HuH-7.5 (cell line): ENCODE measurements at regions not wholly inside any gene's neighbourhood (a gene's known extent, or its start where the extent isn't known, plus 50 kb on each side); places are given as distances from the start of the nearest gene placed in this dataset.

ENCODE experiments used
- DNase-seq: peaks from one replicate; pipeline ENCODE4 v3.0.0; 2011; ENCODE audit warnings: low spot score

DNA sequence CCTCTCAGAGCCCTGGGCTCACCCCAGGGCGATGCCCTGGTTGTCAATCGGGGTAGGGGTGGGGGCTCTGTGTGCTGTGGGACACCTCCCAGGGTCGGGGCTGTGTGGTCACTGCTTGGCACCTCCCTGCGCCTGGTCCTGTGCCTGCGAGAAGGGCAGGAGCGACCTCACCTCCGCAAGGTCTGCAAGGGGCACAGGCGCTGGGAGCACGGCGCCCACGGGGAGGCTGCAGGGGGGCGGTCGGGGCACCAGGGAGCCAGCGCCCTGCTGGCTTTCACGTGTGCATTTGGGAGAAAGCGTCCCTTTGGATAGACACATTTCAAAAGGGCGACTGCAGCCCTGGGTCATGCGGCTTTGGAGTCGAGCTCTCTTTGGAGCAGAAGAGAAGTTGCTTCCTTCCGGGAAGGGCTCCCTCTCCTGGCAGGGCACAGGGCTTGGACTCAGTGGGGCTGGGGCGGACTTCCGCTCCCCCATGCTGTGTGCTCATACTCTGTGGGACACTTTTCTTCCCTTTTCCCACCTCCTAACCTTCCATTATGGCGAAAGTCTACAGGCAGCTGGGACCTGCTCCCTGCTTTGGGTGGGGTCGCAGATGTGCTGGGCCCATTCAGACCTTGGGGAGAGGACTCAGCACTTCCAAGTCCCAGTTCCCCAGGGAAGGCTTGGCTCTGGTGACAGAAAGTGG lies 52.9 kb upstream of the SLC28A3 start:
- no peak for DNase-seq

DNA sequence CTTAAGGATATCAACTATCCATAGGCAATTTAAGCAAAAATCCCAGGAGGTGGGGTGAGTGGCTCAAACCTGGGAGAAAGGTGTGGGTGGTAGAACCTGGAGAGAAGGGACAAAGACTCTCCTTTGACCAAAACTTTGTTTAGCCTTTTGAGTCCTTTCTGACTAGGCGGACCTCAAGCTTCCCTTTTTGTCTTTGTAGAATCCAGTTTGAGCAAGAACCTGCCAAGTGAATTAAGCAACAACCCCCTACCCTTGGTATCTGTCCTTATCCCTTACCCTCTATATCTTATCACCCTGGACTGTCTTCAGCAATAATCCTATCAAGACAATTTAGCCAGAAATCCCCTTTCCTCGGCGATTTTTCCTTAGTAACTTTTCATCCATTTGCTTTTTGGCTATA lies 53.5 kb upstream of the SLC28A3 start:
- DNase-seq: no peak

DNA sequence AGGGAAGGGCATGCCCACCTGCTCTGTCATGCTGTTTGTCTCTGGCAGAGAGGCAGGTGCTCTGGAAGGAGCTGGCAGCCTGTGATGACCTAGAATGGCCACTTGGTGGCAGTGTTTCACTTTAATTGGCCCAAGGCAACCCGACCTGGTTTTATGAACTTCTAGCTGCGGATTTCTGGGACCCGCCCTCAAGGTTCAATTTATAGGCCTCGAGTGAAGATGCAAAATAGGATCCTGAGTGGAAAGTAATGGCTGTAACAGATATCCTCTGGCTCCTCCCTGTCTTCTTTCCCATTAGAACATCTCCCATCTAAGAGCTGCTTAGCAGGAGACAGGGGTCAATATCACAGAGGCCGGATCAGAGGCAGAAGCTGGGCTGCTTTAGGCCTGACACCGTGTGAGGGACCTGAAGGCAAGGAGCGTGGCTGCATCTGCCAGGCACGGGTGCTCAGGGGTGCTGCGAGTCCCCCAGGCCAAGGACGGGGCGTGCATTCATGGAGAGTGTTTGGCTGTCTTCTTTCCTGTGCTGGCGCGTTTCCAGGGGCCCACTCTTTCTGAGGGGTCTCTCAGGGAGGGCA lies 56.7 kb upstream of the SLC28A3 start:
- peak; percentile 61 for DNase-seq

DNA sequence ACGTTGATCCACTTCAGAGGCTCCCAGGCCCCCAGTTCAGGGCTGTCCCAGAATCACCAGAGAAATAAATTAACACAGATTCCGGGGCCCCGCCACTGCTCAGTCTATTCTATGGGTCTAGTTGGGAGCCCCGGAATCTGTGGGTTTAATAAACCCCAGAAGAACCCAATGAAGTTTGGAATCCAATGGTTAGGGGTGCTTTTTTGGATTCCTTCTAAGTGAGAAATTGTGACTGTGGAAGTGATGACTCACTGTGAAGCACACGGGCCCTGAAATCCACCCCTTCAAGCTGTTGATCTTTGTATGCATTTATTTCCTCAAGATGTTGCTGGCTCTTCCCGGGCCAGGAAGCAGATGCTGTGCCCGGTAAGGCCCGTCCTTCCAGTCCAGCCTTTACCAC lies 57.3 kb upstream of the SLC28A3 start:
- no peak for DNase-seq

DNA sequence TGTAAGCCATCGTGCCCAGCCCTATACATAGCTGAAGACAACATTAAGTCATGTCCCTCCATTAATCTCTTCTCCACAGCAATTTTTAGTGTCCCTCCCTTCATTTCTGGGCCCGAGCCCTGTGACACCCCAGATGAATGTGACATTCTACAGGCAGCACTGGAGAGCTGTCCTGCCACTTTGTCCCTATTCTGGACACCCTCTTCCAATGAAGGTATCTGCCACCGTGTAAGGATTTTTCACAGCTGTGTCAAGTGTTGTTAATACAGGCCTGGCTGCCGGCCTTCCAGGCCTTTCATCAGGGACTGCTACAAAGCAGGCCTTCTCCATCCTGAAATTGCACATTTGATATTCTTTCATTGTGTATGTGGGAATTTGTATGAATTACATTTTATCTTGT lies 62.0 kb upstream of the SLC28A3 start:
- DNase-seq: no peak

DNA sequence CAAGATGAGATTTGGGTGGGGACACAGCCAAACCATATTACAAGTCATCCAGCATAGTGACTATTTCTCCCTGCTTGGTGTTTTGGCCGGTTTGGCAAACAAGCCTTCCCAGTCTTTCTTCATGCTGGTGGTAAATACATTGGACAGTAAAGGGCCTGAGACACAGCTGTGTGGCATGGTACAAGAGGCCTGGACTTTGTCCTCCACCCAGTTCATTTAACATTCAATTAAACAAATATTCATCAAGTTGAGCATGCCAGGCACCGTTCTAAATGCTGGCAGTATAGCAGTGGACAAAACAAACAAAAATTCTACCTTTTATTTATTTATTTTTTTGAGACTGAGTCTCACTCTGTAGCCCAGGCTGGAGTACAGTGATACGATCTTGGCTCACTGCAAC lies 62.7 kb upstream of the SLC28A3 start:
- DNase-seq: no peak

DNA sequence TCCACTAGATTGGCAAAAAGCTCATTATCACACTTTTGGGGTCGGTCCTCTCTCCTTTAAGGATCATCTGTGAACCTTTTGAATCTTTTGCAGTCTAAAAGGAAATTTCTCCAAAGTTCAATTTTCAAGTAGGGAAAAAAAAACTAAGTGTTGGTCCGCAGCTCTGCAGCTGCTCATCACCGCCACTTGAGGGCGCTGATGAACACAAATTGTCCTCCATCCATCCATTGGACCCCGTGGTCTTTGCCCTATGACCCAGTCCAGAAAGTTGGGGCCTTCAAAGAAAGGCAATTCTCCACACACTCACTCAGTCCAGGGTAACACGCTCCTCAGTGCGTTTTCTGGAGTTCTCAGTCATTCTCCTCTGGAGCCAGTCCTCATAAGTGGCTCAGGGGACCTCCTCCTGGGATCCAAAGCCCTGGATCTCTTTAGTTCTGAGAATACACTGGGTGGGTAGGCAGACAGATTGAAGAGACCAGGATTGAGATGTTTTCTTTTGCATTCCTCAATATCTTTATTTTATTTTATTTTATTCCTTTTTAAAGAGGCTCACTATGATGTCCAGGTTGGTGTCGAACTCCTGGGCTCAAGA lies 63.6 kb upstream of the SLC28A3 start:
- DNase-seq: no peak

DNA sequence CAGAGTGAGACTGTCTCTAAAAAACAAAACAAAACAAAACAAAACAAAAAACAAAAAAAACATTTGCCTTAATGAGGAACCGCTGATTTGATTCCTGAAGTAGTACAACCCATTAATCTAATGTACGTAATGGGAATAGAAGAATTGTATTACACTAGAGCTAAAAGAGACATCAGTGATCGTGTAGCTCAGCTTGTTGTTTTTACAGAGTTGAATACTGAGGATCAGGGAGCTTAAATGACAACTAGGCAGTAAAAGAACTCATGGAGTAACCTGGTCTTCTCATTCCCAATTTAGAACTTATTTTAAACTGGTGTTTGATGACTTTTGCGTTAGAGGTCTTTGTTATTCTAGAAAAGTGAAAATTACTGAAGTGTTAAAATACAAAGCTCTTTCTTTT lies 65.1 kb upstream of the SLC28A3 start:
- no peak for DNase-seq

DNA sequence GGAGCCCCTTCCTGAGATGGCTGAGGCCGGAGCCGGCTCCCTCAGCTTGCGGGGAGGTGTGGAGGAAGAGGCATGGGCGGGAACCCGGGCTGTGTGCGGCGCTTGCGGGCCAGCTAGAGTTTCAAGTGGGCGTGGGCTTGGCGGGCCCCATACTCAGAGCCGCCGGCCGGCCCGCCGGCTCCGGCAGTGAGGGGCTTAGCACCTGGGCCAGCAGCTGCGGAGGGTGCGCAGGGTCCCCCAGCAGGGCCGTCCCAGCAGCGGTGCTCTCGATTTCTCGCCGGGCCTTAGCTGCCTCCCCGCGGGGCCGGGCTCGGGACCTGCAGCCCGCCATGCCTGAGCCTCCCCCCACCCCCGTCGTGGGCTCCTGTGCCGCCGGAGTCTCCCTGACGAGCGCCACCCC lies 67.9 kb upstream of the SLC28A3 start:
- DNase-seq: no peak

DNA sequence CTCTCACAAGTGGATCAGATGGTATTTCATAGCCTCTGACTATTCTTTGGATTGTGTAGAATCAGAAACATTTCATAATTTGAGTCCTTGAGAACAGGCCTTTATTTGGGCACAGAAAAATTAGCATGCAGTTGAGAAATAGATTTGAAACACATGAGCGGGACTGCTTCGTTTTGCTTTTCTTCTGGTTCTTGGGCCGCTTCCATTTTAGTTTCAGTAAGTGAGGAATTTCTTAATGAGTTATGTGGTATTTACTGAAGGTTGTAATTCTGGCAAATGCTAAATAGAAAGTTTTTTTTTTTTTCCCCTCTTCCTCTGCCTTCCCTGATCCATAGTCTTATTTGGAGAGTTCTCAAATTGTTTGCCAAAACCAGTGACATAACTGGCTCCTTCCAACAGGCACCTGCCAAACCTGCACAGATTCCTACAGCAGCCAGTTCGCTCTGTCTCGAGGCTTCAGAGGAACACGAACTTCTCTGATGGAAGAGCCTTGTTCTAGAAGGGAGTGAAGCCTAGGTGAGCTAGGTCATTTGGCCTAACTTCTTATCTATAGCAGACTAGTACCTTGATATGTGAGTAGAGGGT lies 71.2 kb upstream of the SLC28A3 start:
- no peak for DNase-seq

DNA sequence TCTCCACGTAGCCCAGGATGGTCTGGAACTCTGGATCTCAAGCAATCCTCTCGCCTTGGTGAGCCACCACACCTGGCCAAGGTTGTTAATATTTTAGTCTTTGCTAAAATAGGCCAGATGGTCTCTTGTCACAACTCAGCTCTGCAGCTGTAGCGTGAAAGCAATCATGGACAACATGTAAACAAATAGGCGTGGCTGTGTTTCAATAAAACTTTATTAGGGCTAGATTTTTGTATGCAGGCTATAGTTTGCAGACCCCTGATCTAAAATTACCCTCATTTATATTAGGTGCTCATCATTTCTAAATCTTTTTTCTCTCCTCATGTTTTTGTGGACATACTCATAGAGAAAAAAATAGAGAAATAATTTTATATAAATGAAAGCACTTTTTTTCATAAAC lies 72.1 kb upstream of the SLC28A3 start:
- DNase-seq: no peak

DNA sequence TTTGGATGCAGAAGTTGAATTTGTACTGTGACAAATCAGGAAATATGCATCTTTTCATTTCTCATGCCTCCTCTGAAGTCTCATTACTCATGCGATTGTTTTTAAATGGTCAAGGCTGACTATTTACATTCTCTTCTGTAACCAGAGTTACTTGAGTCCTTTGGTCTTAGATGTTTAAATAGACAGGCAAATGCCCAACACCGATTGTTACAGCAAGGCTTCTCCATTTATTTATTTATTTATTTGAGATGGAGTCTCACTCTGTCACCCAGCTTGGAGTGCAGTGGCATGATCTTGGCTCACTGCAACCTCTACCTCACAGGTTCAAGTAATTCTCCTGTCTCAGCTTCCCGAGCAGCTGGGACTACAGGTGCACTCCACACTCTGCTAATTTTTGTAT lies 72.7 kb upstream of the SLC28A3 start:
- DNase-seq: no peak

DNA sequence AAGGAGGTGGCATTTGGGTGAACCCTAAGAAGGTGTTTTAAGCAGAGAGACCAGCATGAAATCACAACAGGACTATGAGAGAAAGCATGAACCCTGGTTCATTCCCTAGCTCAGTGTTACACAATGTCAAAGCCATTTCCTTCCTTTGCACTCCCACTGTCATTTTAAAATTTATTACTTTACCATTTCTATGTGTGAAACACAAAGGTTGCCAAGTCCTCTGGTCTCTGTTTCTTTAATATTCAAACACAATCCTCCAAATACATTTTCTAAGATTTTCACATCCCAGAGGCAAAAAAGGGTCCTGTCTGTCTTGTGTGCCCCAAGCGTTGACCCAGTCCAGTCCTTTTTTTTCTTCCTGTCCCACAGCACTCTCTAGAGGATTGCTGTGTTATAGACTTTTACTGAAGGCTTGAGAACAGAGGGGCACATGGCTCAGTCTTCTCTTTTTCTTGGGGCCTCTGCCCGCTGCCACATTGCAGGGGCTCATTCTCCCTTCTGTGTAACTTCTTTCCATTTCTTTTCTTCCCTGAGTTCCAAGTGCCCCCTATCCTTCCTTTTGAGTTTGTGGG lies 78.6 kb upstream of the SLC28A3 start:
- DNase-seq: no peak

DNA sequence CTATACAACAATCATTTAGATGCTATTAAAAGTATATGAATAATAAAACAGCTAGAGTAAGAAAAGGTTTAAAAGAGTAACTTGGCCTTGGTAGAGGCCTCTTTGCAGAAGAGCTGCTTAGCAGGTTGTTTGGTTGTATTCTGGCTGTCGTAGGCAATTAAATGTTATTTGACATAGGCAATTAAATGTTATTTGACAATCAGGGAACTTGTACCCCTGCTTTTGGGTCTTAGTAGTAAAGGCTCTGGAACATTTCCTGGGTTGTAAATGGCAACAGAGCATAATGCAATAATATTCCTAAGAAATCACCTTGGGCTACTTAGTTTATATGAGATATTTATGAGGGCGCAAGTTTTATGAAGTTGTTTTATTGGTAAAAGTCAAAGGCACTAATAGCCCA lies 84.4 kb upstream of the SLC28A3 start:
- no peak for DNase-seq

DNA sequence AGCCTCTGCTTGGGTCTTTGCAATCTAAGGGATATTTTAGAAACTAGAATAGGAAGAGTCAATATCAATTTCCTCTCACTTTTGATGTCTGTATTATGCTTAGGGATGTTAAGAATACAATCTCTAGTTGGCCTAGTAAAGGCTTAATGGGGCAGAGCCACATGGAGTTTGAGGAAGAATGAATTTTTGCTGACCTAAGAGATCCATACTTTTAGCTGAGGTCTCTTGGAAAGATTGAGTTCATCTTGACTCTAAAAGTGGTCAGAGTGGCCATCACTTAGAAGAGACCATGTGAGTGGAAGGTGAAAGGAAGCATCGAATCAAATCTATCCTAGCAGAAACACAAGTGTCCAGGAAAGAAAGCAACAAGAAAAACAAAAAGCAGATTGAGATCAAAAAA lies 92.2 kb upstream of the SLC28A3 start:
- DNase-seq: no peak

DNA sequence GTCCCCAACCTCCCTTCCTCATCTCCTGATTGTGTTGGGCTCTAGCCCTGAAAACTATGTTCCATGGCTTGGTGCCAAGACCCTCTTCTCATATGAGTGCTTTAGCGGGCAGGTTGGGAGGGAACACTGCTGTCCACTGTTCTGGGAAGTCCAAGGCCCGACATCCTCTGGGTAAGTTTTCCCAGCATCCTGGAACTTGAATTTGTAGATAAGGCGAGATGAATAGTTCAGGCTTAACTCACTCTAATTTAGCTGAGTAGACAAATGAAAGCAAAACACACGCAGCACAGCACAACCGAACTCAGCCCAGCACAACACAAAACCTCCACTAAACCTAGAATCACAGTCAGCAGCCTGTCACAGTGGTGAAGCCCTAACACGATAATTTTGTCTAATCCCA lies 95.3 kb upstream of the SLC28A3 start:
- no peak for DNase-seq

DNA sequence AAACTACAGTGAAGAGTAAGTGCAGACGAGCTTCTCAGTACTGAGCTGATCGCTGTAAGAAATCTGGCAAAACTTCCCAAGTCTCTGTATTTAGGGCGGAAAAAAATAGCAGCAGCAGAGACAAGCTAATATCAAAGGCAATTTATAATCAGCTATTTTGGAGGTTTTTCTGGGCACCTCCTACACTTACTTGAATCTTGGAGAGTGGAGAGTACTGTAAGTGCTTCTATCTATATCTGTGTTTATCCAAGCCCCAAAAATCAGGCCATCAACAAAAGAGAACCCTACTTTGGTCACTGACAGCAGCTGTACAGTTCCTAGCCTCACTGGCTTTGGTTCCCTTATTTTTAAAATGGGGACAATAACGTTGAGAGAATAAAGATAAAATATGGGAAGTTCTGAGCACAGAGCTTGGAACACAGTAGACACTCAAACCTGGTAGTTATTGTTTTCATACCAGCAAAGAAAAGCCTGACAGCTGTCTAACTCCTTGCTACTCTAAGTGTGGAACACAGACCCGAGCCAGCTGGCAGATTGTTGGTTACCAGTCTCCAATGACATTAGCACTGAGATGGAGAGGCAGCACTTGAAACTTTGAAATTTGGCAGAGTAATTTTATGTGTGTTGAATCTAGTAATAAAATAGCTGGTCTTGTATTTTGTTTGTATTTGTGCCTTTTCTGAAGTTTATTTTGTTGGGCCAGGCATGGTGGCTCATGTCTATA lies 96.0 kb upstream of the SLC28A3 start:
- no peak for DNase-seq

DNA sequence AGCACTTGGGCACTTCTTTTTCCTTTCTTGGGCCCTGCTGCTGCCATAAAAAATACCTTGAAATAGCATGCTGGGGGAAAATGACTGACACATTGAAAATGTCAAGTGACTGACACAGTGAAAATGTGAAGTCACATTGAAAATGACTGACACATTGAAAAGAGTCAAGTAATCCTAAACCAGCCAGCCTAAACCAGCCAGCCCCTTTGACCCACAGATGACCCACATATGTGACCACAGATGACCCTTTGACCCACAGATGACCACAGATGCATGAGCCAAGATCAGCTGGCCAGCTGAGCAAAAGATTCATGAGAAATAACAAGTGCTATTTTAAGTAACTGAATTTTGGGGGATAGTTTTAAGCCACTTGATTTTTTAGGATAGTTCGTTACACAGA lies 97.8 kb upstream of the SLC28A3 start:
- DNase-seq: no peak

DNA sequence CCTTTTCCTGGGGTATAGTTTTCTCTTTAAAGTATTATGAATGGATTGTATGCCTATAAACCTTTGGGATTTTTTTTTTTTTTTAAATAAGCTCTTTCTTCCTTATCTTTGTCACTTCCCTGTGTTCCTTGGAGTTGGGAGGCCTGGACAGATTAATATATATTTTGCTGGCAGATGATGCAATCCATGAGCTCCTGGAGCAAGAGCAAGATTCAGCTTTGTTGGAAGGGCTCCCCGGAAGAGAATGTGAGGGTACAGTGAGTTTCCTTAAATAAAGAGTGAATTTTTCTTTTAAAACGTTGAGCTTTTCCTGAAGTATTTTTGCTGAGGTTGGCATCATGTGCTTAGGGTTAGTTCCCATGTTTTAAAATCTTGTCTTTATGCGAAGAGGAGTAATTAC lies 98.7 kb upstream of the SLC28A3 start:
- DNase-seq: no peak

DNA sequence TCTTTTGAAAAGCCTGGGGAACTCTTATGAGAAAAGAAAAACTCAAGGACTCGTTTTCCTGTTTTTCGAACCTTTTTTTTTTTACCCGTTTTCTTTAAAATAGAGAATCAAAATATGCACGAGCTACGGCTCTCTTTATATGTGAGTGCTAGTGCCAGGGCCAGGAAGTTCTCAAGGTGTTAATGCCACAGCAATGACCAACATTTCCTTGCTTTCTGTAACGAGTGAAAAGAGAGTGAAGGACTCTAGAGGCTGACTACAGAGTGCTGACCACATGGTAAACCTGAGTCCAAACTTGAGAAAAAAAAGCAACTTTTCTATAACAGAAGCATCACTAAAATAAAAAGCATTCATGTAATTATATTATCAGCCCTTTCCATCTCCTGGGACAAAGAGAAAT lies 102.2 kb upstream of the SLC28A3 start:
- DNase-seq: no peak

DNA sequence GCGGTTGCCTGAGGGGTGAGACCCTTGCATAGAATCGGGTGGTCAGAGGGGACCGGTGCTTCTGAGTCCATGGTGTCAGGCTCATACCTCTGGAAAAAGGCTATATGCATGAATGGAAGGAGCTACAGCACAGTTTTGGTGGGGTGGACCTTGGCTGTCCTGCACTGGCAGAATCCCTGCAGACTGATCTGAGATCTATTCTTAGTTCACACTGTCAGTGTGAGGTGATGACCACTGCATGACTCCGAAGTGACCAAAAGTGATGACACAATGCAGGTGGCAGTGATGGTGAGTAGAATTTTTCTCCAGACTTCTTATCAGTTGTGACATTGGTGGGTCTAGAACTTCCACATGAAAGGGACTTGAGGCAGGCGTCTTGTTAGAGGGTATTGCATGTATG lies 105.2 kb upstream of the SLC28A3 start:
- DNase-seq: no peak

DNA sequence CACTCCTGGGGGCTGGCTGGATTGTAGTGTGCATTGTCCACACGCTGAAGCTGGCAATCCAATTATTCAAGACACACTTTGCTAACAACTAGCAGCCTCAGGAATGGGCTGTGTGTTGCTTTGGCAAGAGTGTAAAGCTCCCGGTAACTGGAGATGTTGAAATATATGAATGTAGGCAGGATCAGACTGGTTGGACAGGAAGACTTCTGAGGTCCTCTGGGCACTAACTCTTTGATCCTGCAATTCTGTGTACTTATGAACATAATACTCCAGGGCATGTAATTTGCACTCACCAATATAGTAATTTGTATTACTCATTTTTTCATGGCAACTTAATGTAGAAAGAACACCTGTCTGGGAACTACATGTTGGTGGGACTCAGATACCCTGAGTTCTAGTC lies 106.7 kb upstream of the SLC28A3 start:
- no peak for DNase-seq

DNA sequence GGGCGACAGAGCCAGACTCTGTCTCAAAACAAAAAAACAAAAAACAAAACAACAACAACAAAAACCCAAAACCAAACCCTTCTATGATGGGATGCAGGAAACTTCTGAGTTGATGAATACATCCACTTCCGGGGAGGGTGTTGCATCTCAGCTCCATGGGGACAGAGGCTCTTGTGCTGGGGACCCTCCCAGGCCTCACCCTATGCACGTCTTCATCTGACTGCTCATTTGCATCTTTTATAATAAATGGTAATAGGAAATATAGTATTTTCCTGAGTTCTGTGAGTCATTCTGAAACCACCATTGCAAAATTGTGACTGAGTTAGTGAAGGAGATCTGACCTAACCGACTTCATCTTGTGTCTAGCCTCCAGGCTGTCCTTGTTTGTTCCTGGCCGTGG lies 109.5 kb upstream of the SLC28A3 start:
- DNase-seq: no peak
